ENCODE measurements at regions not wholly inside any gene's neighbourhood (a gene's known extent, or its start where the extent isn't known, plus 50 kb on each side); places are given as distances from the start of the nearest gene placed in this dataset.

- no peak for TF ChIP-seq POLR2A (IDR thresholded peaks at IDR 0.05)
- TF ChIP-seq CTCF (IDR thresholded peaks at IDR 0.05): no peak
Observed at GRCh38 chr6:90907931-90908655, 321.2 kb upstream of the MAP3K7 start.
